ENCODE measurements at regions not wholly inside any gene's neighbourhood (a gene's known extent, or its start where the extent isn't known, plus 50 kb on each side); places are given as distances from the start of the nearest gene placed in this dataset.

DNA sequence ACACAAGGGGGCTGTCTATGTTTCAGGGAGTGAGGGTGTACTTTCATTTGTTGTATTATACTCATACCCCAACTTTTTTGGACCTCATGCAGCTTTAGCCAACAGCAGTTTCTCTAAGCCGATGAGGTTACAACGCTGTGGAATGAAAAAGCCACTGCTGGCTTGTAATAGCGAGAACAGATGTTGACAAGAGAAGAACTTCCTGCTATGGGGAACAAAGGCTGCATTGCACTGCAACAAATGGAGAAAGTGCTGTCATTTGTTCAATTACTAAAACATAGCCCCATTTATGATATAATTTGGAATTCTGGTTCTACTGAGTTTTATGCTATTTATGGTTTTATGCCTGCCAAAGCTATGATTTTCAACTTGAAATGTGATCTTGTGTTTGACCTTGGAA is 104.2 kb upstream of the TMEM72 start:
- Histone ChIP-seq H3K79me1 (ENCODE audit: low read depth, low read length) (no peaks in the 10 kb centered on the region), H3K27ac (replicated peaks; ENCODE audit: low read length) (no peak overlapping the region), H3K18ac (ENCODE audit: low read length) (no peak overlapping the region), H3K36me3 (replicated peaks in 1 of 2; ENCODE audit: control insufficient read depth in 2 of 2, insufficient read depth in 2 of 2, low read length in 2 of 2) (no peaks in the 10 kb centered on the region), H2AFZ (ENCODE audit: low read length) (no peak overlapping the region), H2BK12ac (ENCODE audit: low read length) (no peak overlapping the region), H3K27me3 (ENCODE audit: control insufficient read depth in 3 of 3, insufficient read depth in 3 of 3, low read depth in 1 of 3, low read length in 3 of 3) (no peaks in the 10 kb centered on the region), H2BK5ac (ENCODE audit: low read length) (no peak overlapping the region), H2AK5ac (ENCODE audit: low read depth, low read length) (no peak overlapping the region), H3K4ac (ENCODE audit: low read length) (no peak overlapping the region), H3K9ac (ENCODE audit: low read depth, low read length, poor library complexity) (no peak overlapping the region), H3K23ac (ENCODE audit: low read depth, low read length, poor library complexity) (no peak overlapping the region), H3K4me1 (ENCODE audit: control insufficient read depth in 2 of 2, insufficient read depth in 1 of 2, low read depth in 1 of 2, low read length in 2 of 2) (no peaks in the 10 kb centered on the region), H3K9me3 (replicated peaks in 1 of 2; ENCODE audit: control insufficient read depth in 2 of 2, insufficient read depth in 1 of 2, low read depth in 1 of 2, low read length in 2 of 2) (no peaks in the 10 kb centered on the region), H3K14ac (ENCODE audit: low read length) (no peak overlapping the region), H2BK120ac (ENCODE audit: low read depth, low read length) (no peak overlapping the region), H3K4me3 (ENCODE audit: low read length in 2 of 2) (no peak overlapping the region), H4K91ac (ENCODE audit: low read depth, low read length, poor library complexity) (no peak overlapping the region), H3K4me2 (ENCODE audit: insufficient read depth, low read length, poor library complexity, severe bottlenecking) (no peak overlapping the region), H4K8ac (ENCODE audit: low read depth, low read length) (no peak overlapping the region), H2BK15ac (ENCODE audit: low read length) (no peak overlapping the region)
- no peak for DNase-seq (ENCODE audit: low spot score)
- WGBS, 2 donors (ENCODE audit: extremely low coverage in 2 of 2, insufficient read length in 2 of 2, insufficient replicate concordance in 1 of 2) = no CpG with 5 or more reads among the region's 3 CpGs

DNA sequence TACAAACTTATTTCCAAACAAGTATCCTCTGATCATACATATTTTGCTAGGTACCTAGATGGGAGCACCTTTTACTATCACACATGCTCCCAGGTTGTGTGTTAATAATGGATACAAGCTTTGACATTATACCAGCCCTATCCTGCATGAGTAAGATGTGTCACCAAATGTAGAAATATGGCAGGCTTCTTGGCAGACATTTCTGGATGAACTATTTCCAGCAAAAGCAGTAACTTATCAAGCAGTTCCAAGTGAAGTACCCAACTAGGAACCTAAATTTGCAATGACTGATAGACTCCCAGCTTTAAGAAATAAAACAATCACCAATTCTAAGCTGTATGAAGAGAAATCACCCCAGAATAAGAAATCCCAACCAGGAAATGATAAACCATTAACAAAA is 103.7 kb upstream of the TMEM72 start:
- no peak overlapping the region for H3K23ac ChIP-seq (ENCODE audit: low read depth, low read length, poor library complexity)
- H2BK15ac ChIP-seq (ENCODE audit: low read length) = no peak overlapping the region
- H4K91ac ChIP-seq (ENCODE audit: low read depth, low read length, poor library complexity) = no peak overlapping the region
- no peak overlapping the region for H2BK5ac ChIP-seq (ENCODE audit: low read length)
- no peak overlapping the region for H2BK12ac ChIP-seq (ENCODE audit: low read length)
- no peak overlapping the region for H3K4ac ChIP-seq (ENCODE audit: low read length)
- H2AK5ac ChIP-seq (ENCODE audit: low read depth, low read length) = no peak overlapping the region
- no peak overlapping the region for H3K9ac ChIP-seq (ENCODE audit: low read depth, low read length, poor library complexity)
- H3K18ac ChIP-seq (ENCODE audit: low read length) = no peak overlapping the region
- H3K79me1 ChIP-seq (ENCODE audit: low read depth, low read length) = no peaks in the 10 kb centered on the region
- no peak overlapping the region for H4K8ac ChIP-seq (ENCODE audit: low read depth, low read length)
- no peak overlapping the region for H3K4me3 ChIP-seq (ENCODE audit: low read length in 2 of 2)
- H3K14ac ChIP-seq (ENCODE audit: low read length) = no peak overlapping the region
- no peaks in the 10 kb centered on the region for H3K4me1 ChIP-seq (ENCODE audit: control insufficient read depth in 2 of 2, insufficient read depth in 1 of 2, low read depth in 1 of 2, low read length in 2 of 2)
- DNase-seq (ENCODE audit: low spot score) = no peak
- H3K9me3 ChIP-seq (replicated peaks in 1 of 2; ENCODE audit: control insufficient read depth in 2 of 2, insufficient read depth in 1 of 2, low read depth in 1 of 2, low read length in 2 of 2) = no peaks in the 10 kb centered on the region
- H3K36me3 ChIP-seq (replicated peaks in 1 of 2; ENCODE audit: control insufficient read depth in 2 of 2, insufficient read depth in 2 of 2, low read length in 2 of 2) = no peaks in the 10 kb centered on the region
- H2AFZ ChIP-seq (ENCODE audit: low read length) = no peak overlapping the region
- H2BK120ac ChIP-seq (ENCODE audit: low read depth, low read length) = no peak overlapping the region
- H3K27ac ChIP-seq (replicated peaks; ENCODE audit: low read length) = no peak overlapping the region
- no peaks in the 10 kb centered on the region for H3K27me3 ChIP-seq (ENCODE audit: control insufficient read depth in 3 of 3, insufficient read depth in 3 of 3, low read depth in 1 of 3, low read length in 3 of 3)
- H3K4me2 ChIP-seq (ENCODE audit: insufficient read depth, low read length, poor library complexity, severe bottlenecking) = no peak overlapping the region

DNA sequence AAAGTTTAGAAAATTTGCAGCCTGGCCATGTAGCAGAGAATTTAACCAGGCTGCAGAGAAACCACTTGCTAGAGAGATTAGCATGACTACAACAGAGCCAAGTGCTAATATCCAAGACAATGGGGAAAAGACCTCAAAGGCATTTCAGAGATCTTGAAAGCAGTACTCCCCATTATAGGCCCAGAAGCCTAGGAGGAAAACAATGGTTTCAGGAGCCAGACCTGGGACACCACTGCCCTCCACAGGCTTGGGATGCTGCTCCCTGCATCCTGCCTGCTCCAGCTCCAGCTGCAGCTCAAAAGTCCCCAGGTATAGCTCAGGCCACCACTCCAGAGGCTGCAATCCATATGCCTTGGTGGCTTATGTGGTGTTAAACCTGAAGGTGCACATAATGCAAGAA is 101.5 kb upstream of the TMEM72 start:
- Histone ChIP-seq H3K79me1 (ENCODE audit: low read depth, low read length) (no peaks in the 10 kb centered on the region), H3K4me1 (ENCODE audit: control insufficient read depth in 2 of 2, insufficient read depth in 1 of 2, low read depth in 1 of 2, low read length in 2 of 2) (no peaks in the 10 kb centered on the region), H3K18ac (ENCODE audit: low read length) (no peak overlapping the region), H3K27ac (replicated peaks; ENCODE audit: low read length) (no peak overlapping the region), H3K23ac (ENCODE audit: low read depth, low read length, poor library complexity) (no peak overlapping the region), H3K14ac (ENCODE audit: low read length) (no peak overlapping the region), H3K4ac (ENCODE audit: low read length) (no peak overlapping the region), H4K91ac (ENCODE audit: low read depth, low read length, poor library complexity) (no peak overlapping the region), H2BK12ac (ENCODE audit: low read length) (no peak overlapping the region), H2BK15ac (ENCODE audit: low read length) (no peak overlapping the region), H2AK5ac (ENCODE audit: low read depth, low read length) (no peak overlapping the region), H3K9ac (ENCODE audit: low read depth, low read length, poor library complexity) (no peak overlapping the region), H3K36me3 (replicated peaks in 1 of 2; ENCODE audit: control insufficient read depth in 2 of 2, insufficient read depth in 2 of 2, low read length in 2 of 2) (no peaks in the 10 kb centered on the region), H3K4me3 (ENCODE audit: low read length in 2 of 2) (no peak overlapping the region), H2BK5ac (ENCODE audit: low read length) (no peak overlapping the region), H3K27me3 (ENCODE audit: control insufficient read depth in 3 of 3, insufficient read depth in 3 of 3, low read depth in 1 of 3, low read length in 3 of 3) (no peaks in the 10 kb centered on the region), H3K4me2 (ENCODE audit: insufficient read depth, low read length, poor library complexity, severe bottlenecking) (no peak overlapping the region), H2BK120ac (ENCODE audit: low read depth, low read length) (no peak overlapping the region), H4K8ac (ENCODE audit: low read depth, low read length) (no peak overlapping the region), H3K9me3 (replicated peaks in 1 of 2; ENCODE audit: control insufficient read depth in 2 of 2, insufficient read depth in 1 of 2, low read depth in 1 of 2, low read length in 2 of 2) (no peaks in the 10 kb centered on the region), H2AFZ (ENCODE audit: low read length) (no peak overlapping the region)
- DNase-seq (ENCODE audit: low spot score) = no peak

DNA sequence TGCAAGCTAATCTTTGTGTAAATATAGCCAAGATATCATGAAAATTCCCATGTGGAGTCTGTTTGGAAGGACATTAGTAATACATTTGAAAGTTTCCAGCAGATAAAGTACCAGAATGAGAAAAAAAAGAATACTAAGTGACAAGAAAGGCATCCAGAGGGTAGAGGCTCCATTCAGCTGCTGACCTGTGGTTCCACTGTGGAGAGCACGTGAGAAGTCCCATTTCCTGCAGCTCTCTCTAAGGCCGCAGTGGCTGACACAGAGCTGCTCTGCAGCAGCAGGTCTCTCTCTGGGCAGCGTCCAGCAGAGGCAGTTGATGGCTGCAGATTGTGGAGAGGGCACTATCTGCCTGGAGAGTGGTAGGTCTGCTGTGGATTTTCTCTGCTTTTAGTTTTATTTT is 100.1 kb upstream of the TMEM72 start:
- H2BK15ac ChIP-seq (ENCODE audit: low read length) = no peak overlapping the region
- no peaks in the 10 kb centered on the region for H3K36me3 ChIP-seq (replicated peaks in 1 of 2; ENCODE audit: control insufficient read depth in 2 of 2, insufficient read depth in 2 of 2, low read length in 2 of 2)
- no peak overlapping the region for H3K14ac ChIP-seq (ENCODE audit: low read length)
- no peaks in the 10 kb centered on the region for H3K79me1 ChIP-seq (ENCODE audit: low read depth, low read length)
- H2AK5ac ChIP-seq (ENCODE audit: low read depth, low read length) = no peak overlapping the region
- H3K18ac ChIP-seq (ENCODE audit: low read length) = no peak overlapping the region
- no peak overlapping the region for H2BK12ac ChIP-seq (ENCODE audit: low read length)
- H3K27ac ChIP-seq (replicated peaks; ENCODE audit: low read length) = no peak overlapping the region
- H3K4me3 ChIP-seq (ENCODE audit: low read length in 2 of 2) = no peak overlapping the region
- DNase-seq (ENCODE audit: low spot score) = no peak
- no peak overlapping the region for H3K4me2 ChIP-seq (ENCODE audit: insufficient read depth, low read length, poor library complexity, severe bottlenecking)
- H3K27me3 ChIP-seq (ENCODE audit: control insufficient read depth in 3 of 3, insufficient read depth in 3 of 3, low read depth in 1 of 3, low read length in 3 of 3) = no peaks in the 10 kb centered on the region
- no peak overlapping the region for H4K8ac ChIP-seq (ENCODE audit: low read depth, low read length)
- WGBS, 2 donors (ENCODE audit: extremely low coverage in 2 of 2, insufficient read length in 2 of 2, insufficient replicate concordance in 1 of 2) = no CpG with 5 or more reads among the region's 3 CpGs
- no peak overlapping the region for H3K4ac ChIP-seq (ENCODE audit: low read length)
- no peak overlapping the region for H2AFZ ChIP-seq (ENCODE audit: low read length)
- H2BK5ac ChIP-seq (ENCODE audit: low read length) = no peak overlapping the region
- H3K4me1 ChIP-seq (ENCODE audit: control insufficient read depth in 2 of 2, insufficient read depth in 1 of 2, low read depth in 1 of 2, low read length in 2 of 2) = no peaks in the 10 kb centered on the region
- no peak overlapping the region for H4K91ac ChIP-seq (ENCODE audit: low read depth, low read length, poor library complexity)
- no peak overlapping the region for H2BK120ac ChIP-seq (ENCODE audit: low read depth, low read length)
- H3K9me3 ChIP-seq (replicated peaks in 1 of 2; ENCODE audit: control insufficient read depth in 2 of 2, insufficient read depth in 1 of 2, low read depth in 1 of 2, low read length in 2 of 2) = no peaks in the 10 kb centered on the region
- H3K9ac ChIP-seq (ENCODE audit: low read depth, low read length, poor library complexity) = no peak overlapping the region
- H3K23ac ChIP-seq (ENCODE audit: low read depth, low read length, poor library complexity) = no peak overlapping the region

Measured in neuronal stem cell (in vitro differentiated cells).